DND-41 (cell line): ENCODE measurements at regions not wholly inside any gene's neighbourhood (a gene's known extent, or its start where the extent isn't known, plus 50 kb on each side); places are given as distances from the start of the nearest gene placed in this dataset.

Experiments
- ATAC-seq: fragments of 200-7000 bp; cut with Tn5 transposase; 3 replicates; pipeline ENCODE4 v1.9.1; 2021; ENCODE audit warnings: low read depth; ENCODE audit not compliant: insufficient read depth
- DNase-seq: peaks from one replicate; pipeline ENCODE4 v3.0.0-alpha.2; 2020
- H2AFZ ChIP-seq: 2 replicates; pipeline ENCODE4 v1.6.0; 2012; ENCODE audit warnings: low read depth, low read length
- H3K27ac ChIP-seq: 2 replicates; pipeline ENCODE4 v1.5.1; 2012; ENCODE audit warnings: low read length, inconsistent platforms
- H3K27me3 ChIP-seq: fragments of 200-600 bp; sonication (generic); 2 replicates; pipeline ENCODE4 v1.6.0; 2012; ENCODE audit warnings: low read length, mild to moderate bottlenecking, inconsistent platforms; ENCODE audit not compliant: insufficient read depth, poor library complexity
- H3K36me3 ChIP-seq: 2 replicates; pipeline ENCODE4 v1.5.1; 2012; ENCODE audit warnings: low read length, inconsistent platforms; ENCODE audit not compliant: insufficient read depth
- H3K4me1 ChIP-seq: 2 replicates; pipeline ENCODE4 v1.5.1; 2012; ENCODE audit warnings: mild to moderate bottlenecking, low read length; ENCODE audit not compliant: insufficient read depth
- H3K4me2 ChIP-seq: 2 replicates; pipeline ENCODE4 v1.6.0; 2012; ENCODE audit warnings: mild to moderate bottlenecking, moderate library complexity, low read length, inconsistent platforms; ENCODE audit not compliant: insufficient read depth
- H3K4me3 ChIP-seq, 2 experiments: fragments of 200-600 bp in 1 of 2; shearing (Covaris generic) in 1 of 2; 2 replicates each; pipeline ENCODE4 v1.5.1; 2012 to 2016; ENCODE audit warnings: inconsistent platforms in 2 of 2, low read length in 2 of 2, mild to moderate bottlenecking in 2 of 2, low read depth in 1 of 2, moderate library complexity in 1 of 2
- H3K79me2 ChIP-seq: 2 replicates; pipeline ENCODE4 v1.6.0; 2012; ENCODE audit warnings: low read length, inconsistent platforms; ENCODE audit not compliant: insufficient read depth
- H3K9ac ChIP-seq: 2 replicates; pipeline ENCODE4 v1.6.0; 2012; ENCODE audit warnings: low read depth, mild to moderate bottlenecking, inconsistent platforms, low read length, moderate library complexity
- H3K9me3 ChIP-seq: 2 replicates; pipeline ENCODE4 v1.5.1; 2012; ENCODE audit warnings: low read length, moderate library complexity, mild to moderate bottlenecking, inconsistent platforms; ENCODE audit not compliant: insufficient read depth, severe bottlenecking
- H4K20me1 ChIP-seq: 2 replicates; pipeline ENCODE4 v1.6.0; 2012; ENCODE audit warnings: low read length; ENCODE audit not compliant: insufficient read depth
- CTCF ChIP-seq: IDR thresholded peaks from 2 replicates; pipeline ENCODE4 v1.5.1; 2012; ENCODE audit warnings: borderline replicate concordance, low read length, moderate library complexity, mild to moderate bottlenecking; ENCODE audit not compliant: poor library complexity, severe bottlenecking; ENCODE audit errors: extremely low read depth
- EZH2 ChIP-seq: IDR thresholded peaks from 3 replicates; pipeline ENCODE4 v1.6.1; 2012; ENCODE audit warnings: borderline replicate concordance, low read depth, mild to moderate bottlenecking, moderate library complexity, low read length, inconsistent platforms; ENCODE audit not compliant: severe bottlenecking

- TF ChIP-seq CTCF (no peak), EZH2 (no peak)
- H3K27ac ChIP-seq, result no peak overlapping the region
Observed at GRCh38 chr6:109241199-109241598, 141.1 kb downstream of the CD164 start.

GRCh38 chr6:109240370-109241084 lies 141.7 kb downstream of the CD164 start:
- no peak for ATAC-seq
- Histone ChIP-seq H3K9ac (no peak overlapping the region), H3K79me2 (no peaks in the 10 kb centered on the region), H4K20me1 (no peaks in the 10 kb centered on the region), H3K27me3 (peaks cover 6% of the 10 kb centered on the region), H3K36me3 (no peaks in the 10 kb centered on the region), H2AFZ (no peak overlapping the region), H3K4me2 (no peak overlapping the region), H3K9me3 (no peaks in the 10 kb centered on the region), H3K4me3 (no peak overlapping the region), H3K27ac (no peak overlapping the region), H3K4me1 (no peaks in the 10 kb centered on the region)
- TF ChIP-seq EZH2, result no peak
- TF ChIP-seq CTCF, result no peak
- DNase-seq, result no peak

More at GRCh38 chr6:109241199-109241598, 141.1 kb downstream of the CD164 start:
- Histone ChIP-seq H3K9me3 (no peaks in the 10 kb centered on the region), H3K27me3 (peaks cover 6% of the 10 kb centered on the region), H2AFZ (no peak overlapping the region), H3K4me2 (no peak overlapping the region), H3K4me1 (no peaks in the 10 kb centered on the region), H3K36me3 (no peaks in the 10 kb centered on the region), H3K9ac (no peak overlapping the region), H3K4me3 (no peak overlapping the region), H3K79me2 (no peaks in the 10 kb centered on the region), H4K20me1 (no peaks in the 10 kb centered on the region)
- ATAC-seq (no peak), DNase-seq (no peak)

- H4K20me1 ChIP-seq, result no peaks in the 10 kb centered on the region
- DNase-seq, result no peak
- no peaks in the 10 kb centered on the region for H3K4me1 ChIP-seq
- ATAC-seq, result no peak
- no peak overlapping the region for H2AFZ ChIP-seq
- H3K27ac ChIP-seq, result no peak overlapping the region
- H3K4me3 ChIP-seq, result no peak overlapping the region
- H3K9me3 ChIP-seq, result no peaks in the 10 kb centered on the region
- no peak overlapping the region for H3K4me2 ChIP-seq
- no peaks in the 10 kb centered on the region for H3K79me2 ChIP-seq
- no peaks in the 10 kb centered on the region for H3K36me3 ChIP-seq
- no peak overlapping the region for H3K9ac ChIP-seq
- TF ChIP-seq EZH2 (no peak), CTCF (no peak)
- peaks cover 6% of the 10 kb centered on the region for H3K27me3 ChIP-seq
Observed at GRCh38 chr6:109239651-109240321, 142.5 kb downstream of the CD164 start.
